ENCODE measurements at regions not wholly inside any gene's neighbourhood (a gene's known extent, or its start where the extent isn't known, plus 50 kb on each side); places are given as distances from the start of the nearest gene placed in this dataset.
"Not testable (repeated sequence)": the region's sequence is repeated elsewhere in the genome, so short reads cannot be mapped to it uniquely, and the experiment has no call there.

DNA sequence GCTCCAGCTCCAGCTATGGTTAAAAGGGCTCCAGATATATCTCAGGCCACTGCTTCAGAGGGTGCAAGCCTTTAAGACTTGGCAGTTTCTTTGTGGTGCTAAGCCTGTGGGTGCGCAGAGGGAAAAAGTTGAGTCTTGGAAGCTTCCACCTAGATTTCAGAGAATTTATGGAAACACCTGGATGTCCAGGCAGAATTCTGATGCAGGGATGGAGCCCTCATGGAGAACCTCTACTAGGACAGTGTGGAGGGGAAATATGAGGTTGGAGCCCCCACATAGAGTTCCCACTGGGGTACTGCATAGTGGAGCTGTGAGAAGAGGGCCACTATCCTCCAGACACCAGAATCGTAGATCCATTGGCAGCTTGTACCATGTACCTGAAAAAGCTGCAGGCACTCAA is 69.9 kb downstream of the SDR9C7 start:
- no peak overlapping the region for H2AFZ ChIP-seq (ENCODE audit: low read depth, low read length)
- H3K4me2 ChIP-seq (ENCODE audit: low read length): no peak overlapping the region
- H3K4me3 Mint-ChIP-seq (ENCODE audit: unreplicated experiment): no peak overlapping the region
- no peaks in the 10 kb centered on the region for H3K27me3 Mint-ChIP-seq (ENCODE audit: low read depth, unreplicated experiment)
- H3K79me2 ChIP-seq (ENCODE audit: insufficient read depth, low read length): no peaks in the 10 kb centered on the region
- no peaks in the 10 kb centered on the region for H3K27me3 ChIP-seq (ENCODE audit: insufficient read depth, low read length)
- H3K36me3 ChIP-seq (ENCODE audit: insufficient read depth, low read length): no peaks in the 10 kb centered on the region
- H3K9ac ChIP-seq (ENCODE audit: low read length): no peak overlapping the region
- TF ChIP-seq EZH2 (IDR thresholded peaks at IDR 0.05; ENCODE audit: insufficient read depth, low read length): no peak
- TF ChIP-seq, protein P1, sequence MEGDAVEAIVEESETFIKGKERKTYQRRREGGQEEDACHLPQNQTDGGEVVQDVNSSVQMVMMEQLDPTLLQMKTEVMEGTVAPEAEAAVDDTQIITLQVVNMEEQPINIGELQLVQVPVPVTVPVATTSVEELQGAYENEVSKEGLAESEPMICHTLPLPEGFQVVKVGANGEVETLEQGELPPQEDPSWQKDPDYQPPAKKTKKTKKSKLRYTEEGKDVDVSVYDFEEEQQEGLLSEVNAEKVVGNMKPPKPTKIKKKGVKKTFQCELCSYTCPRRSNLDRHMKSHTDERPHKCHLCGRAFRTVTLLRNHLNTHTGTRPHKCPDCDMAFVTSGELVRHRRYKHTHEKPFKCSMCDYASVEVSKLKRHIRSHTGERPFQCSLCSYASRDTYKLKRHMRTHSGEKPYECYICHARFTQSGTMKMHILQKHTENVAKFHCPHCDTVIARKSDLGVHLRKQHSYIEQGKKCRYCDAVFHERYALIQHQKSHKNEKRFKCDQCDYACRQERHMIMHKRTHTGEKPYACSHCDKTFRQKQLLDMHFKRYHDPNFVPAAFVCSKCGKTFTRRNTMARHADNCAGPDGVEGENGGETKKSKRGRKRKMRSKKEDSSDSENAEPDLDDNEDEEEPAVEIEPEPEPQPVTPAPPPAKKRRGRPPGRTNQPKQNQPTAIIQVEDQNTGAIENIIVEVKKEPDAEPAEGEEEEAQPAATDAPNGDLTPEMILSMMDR (IDR thresholded peaks at IDR 0.05; ENCODE audit: insufficient read depth, low read depth, low read length): no peak
- H4K20me1 ChIP-seq (ENCODE audit: insufficient read depth, low read length): no peaks in the 10 kb centered on the region
- H3K4me3 ChIP-seq (ENCODE audit: insufficient read depth, low read depth, low read length): no peak overlapping the region
- no peak for FAIRE-seq
- H3K4me1 ChIP-seq (ENCODE audit: insufficient read depth, low read length): no peaks in the 10 kb centered on the region
- H3K36me3 Mint-ChIP-seq (ENCODE audit: low read depth, unreplicated experiment): peaks cover 4% of the 10 kb centered on the region
- H3K27ac Mint-ChIP-seq (ENCODE audit: unreplicated experiment): no peak overlapping the region
- H3K4me1 Mint-ChIP-seq (ENCODE audit: low read depth, unreplicated experiment): no peaks in the 10 kb centered on the region
- H3K9me3 Mint-ChIP-seq (ENCODE audit: unreplicated experiment): peaks cover 34% of the 10 kb centered on the region
- no peak overlapping the region for H3K27ac ChIP-seq (ENCODE audit: low read depth, low read length)
- peaks cover 6% of the 10 kb centered on the region for H3K9me3 ChIP-seq (ENCODE audit: insufficient read depth, low read depth, low read length)
- DNase-seq (ENCODE audit: low read depth): no peak

DNA sequence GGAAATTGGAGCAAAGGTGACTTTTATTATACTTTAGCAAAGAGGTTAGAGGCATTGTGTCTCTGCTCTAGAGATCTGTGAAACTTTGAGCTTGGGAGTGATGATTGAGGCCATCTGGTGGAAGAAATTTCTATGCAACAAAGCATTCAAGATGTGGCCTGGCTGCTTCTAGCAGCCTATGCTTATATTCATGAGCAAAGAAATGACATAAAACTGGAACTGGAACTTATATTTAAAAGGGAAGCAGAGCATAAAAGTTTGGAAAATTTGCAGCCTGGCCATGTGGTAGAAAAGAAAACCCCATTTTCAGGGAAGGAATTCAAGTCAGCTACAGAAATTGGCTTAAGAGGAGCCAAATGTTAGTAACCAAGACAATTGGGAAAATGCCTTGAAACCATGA is 70.4 kb downstream of the SDR9C7 start:
- H3K27ac Mint-ChIP-seq (ENCODE audit: unreplicated experiment): no peak overlapping the region
- FAIRE-seq: no peak
- H3K4me1 Mint-ChIP-seq (ENCODE audit: low read depth, unreplicated experiment): no peaks in the 10 kb centered on the region
- no peak overlapping the region for H2AFZ ChIP-seq (ENCODE audit: low read depth, low read length)
- H3K36me3 ChIP-seq (ENCODE audit: insufficient read depth, low read length): no peaks in the 10 kb centered on the region
- H3K9ac ChIP-seq (ENCODE audit: low read length): no peak overlapping the region
- peaks cover 4% of the 10 kb centered on the region for H3K36me3 Mint-ChIP-seq (ENCODE audit: low read depth, unreplicated experiment)
- H3K9me3 ChIP-seq (ENCODE audit: insufficient read depth, low read depth, low read length): peaks cover 6% of the 10 kb centered on the region
- no peaks in the 10 kb centered on the region for H3K27me3 Mint-ChIP-seq (ENCODE audit: low read depth, unreplicated experiment)
- no peak overlapping the region for H3K27ac ChIP-seq (ENCODE audit: low read depth, low read length)
- H4K20me1 ChIP-seq (ENCODE audit: insufficient read depth, low read length): no peaks in the 10 kb centered on the region
- no peaks in the 10 kb centered on the region for H3K27me3 ChIP-seq (ENCODE audit: insufficient read depth, low read length)
- no peak overlapping the region for H3K4me3 ChIP-seq (ENCODE audit: insufficient read depth, low read depth, low read length)
- DNase-seq (ENCODE audit: low read depth): no peak
- peaks cover 34% of the 10 kb centered on the region for H3K9me3 Mint-ChIP-seq (ENCODE audit: unreplicated experiment)
- no peaks in the 10 kb centered on the region for H3K4me1 ChIP-seq (ENCODE audit: insufficient read depth, low read length)
- no peak overlapping the region for H3K4me3 Mint-ChIP-seq (ENCODE audit: unreplicated experiment)
- TF ChIP-seq, protein P1 (IDR thresholded peaks at IDR 0.05; ENCODE audit: insufficient read depth, low read depth, low read length): no peak
- TF ChIP-seq EZH2 (IDR thresholded peaks at IDR 0.05; ENCODE audit: insufficient read depth, low read length): no peak
- no peak overlapping the region for H3K4me2 ChIP-seq (ENCODE audit: low read length)
- no peaks in the 10 kb centered on the region for H3K79me2 ChIP-seq (ENCODE audit: insufficient read depth, low read length)

DNA sequence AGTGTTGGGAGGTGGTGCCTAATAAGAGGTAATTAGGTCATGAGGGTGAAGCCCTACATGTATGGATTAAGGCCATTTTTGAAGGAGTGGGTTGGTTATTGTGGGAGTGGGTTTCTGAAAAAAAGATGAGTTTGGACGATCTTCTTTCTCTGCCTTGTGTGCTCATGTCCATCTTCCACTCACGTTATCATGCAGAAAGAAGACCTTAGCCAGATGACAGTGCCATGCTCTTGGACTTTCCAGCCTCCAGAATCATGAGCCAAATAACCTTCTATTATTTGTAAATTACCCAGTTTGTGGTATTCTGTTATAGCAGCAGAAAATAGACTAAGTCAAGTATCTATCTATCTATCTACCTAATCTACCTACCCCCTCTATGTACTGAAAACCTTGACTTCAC is 71.9 kb downstream of the SDR9C7 start:
- Histone ChIP-seq H3K4me3 (ENCODE audit: insufficient read depth, low read depth, low read length) (no peak overlapping the region), H3K4me1 (ENCODE audit: insufficient read depth, low read length) (no peaks in the 10 kb centered on the region), H3K36me3 (ENCODE audit: insufficient read depth, low read length) (no peaks in the 10 kb centered on the region), H3K4me2 (ENCODE audit: low read length) (no peak overlapping the region), H3K79me2 (ENCODE audit: insufficient read depth, low read length) (no peaks in the 10 kb centered on the region), H3K27me3 (ENCODE audit: insufficient read depth, low read length) (no peaks in the 10 kb centered on the region), H3K9ac (ENCODE audit: low read length) (no peak overlapping the region), H4K20me1 (ENCODE audit: insufficient read depth, low read length) (no peaks in the 10 kb centered on the region), H2AFZ (ENCODE audit: low read depth, low read length) (no peak overlapping the region), H3K27ac (ENCODE audit: low read depth, low read length) (no peak overlapping the region), H3K9me3 (ENCODE audit: insufficient read depth, low read depth, low read length) (peaks cover 6% of the 10 kb centered on the region)
- H3K4me1 Mint-ChIP-seq (ENCODE audit: low read depth, unreplicated experiment): no peaks in the 10 kb centered on the region
- TF ChIP-seq, protein P1 (IDR thresholded peaks at IDR 0.05; ENCODE audit: insufficient read depth, low read depth, low read length): no peak
- TF ChIP-seq EZH2 (IDR thresholded peaks at IDR 0.05; ENCODE audit: insufficient read depth, low read length): no peak
- H3K9me3 Mint-ChIP-seq (ENCODE audit: unreplicated experiment): peaks cover 29% of the 10 kb centered on the region
- DNase-seq (ENCODE audit: low read depth) (no peak), FAIRE-seq (no peak)
- H3K27ac Mint-ChIP-seq (ENCODE audit: unreplicated experiment): no peak overlapping the region
- no peak overlapping the region for H3K4me3 Mint-ChIP-seq (ENCODE audit: unreplicated experiment)
- no peaks in the 10 kb centered on the region for H3K27me3 Mint-ChIP-seq (ENCODE audit: low read depth, unreplicated experiment)
- H3K36me3 Mint-ChIP-seq (ENCODE audit: low read depth, unreplicated experiment): peaks cover 4% of the 10 kb centered on the region

DNA sequence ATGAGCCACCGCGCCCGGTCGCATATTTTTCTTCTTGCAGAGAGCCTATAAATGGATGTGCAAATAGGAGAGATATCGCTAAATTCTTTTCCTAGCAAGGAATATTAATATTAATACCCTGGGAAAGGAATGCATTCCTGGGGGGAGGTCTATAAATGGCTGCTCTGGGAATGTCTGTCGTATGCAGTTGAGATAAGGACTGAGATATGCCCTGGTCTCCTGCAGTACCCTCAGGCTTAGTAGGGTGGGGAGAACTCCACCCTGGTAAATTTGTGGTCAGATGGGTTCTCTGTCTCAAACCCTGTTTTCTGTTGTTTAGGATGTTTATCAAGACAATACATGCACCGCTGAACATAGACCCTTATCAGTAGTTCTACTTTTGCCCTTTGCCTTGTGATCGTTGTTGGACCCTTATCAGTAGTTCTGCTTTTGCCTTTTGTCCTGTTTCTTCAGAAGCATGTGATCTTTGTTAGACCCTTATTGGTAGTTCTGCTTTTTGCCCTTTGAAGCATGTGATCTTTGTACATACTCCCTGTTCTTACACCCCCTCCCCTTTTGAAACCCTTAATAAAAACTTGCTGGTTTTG is 80.7 kb downstream of the SDR9C7 start:
- H3K4me1 ChIP-seq (ENCODE audit: insufficient read depth, low read length); H3K4me1 Mint-ChIP-seq (ENCODE audit: low read depth, unreplicated experiment); H3K27me3 ChIP-seq (ENCODE audit: insufficient read depth, low read length); H3K4me3 ChIP-seq (ENCODE audit: insufficient read depth, low read depth, low read length); H3K27me3 Mint-ChIP-seq (ENCODE audit: low read depth, unreplicated experiment); FAIRE-seq; H3K27ac ChIP-seq (ENCODE audit: low read depth, low read length); H3K9me3 ChIP-seq (ENCODE audit: insufficient read depth, low read depth, low read length); H2AFZ ChIP-seq (ENCODE audit: low read depth, low read length); H3K36me3 ChIP-seq (ENCODE audit: insufficient read depth, low read length); H3K9ac ChIP-seq (ENCODE audit: low read length); H4K20me1 ChIP-seq (ENCODE audit: insufficient read depth, low read length); H3K27ac Mint-ChIP-seq (ENCODE audit: unreplicated experiment); DNase-seq (ENCODE audit: low read depth); H3K79me2 ChIP-seq (ENCODE audit: insufficient read depth, low read length); H3K4me2 ChIP-seq (ENCODE audit: low read length); H3K36me3 Mint-ChIP-seq (ENCODE audit: low read depth, unreplicated experiment); H3K4me3 Mint-ChIP-seq (ENCODE audit: unreplicated experiment): not testable (repeated sequence)
- H3K9me3 Mint-ChIP-seq (ENCODE audit: unreplicated experiment): peaks cover 13% of the 10 kb centered on the region

Data from astrocyte (in vitro differentiated cells and primary cell).